ENCODE measurements at regions not wholly inside any gene's neighbourhood (a gene's known extent, or its start where the extent isn't known, plus 50 kb on each side); places are given as distances from the start of the nearest gene placed in this dataset.
"Not testable (repeated sequence)": the region's sequence is repeated elsewhere in the genome, so short reads cannot be mapped to it uniquely, and the experiment has no call there.

- no peak for DNase-seq
These were observed 178.6 kb downstream of the RPS24 start for GRCh38 chr10:78212060-78212785.

- no peak for DNase-seq
These were observed 179.1 kb downstream of the RPS24 start for GRCh38 chr10:78212786-78213175.

GRCh38 chr10:78214955-78215354 lies 181.3 kb downstream of the RPS24 start:
- no peak for DNase-seq

GRCh38 chr10:78215645-78216044 lies 182.0 kb downstream of the RPS24 start:
- DNase-seq = no peak

GRCh38 chr10:78217336-78217735 lies 183.7 kb downstream of the RPS24 start:
- no peak for DNase-seq

- no peak for DNase-seq
These were observed 185.3 kb downstream of the RPS24 start for GRCh38 chr10:78218798-78219490.

- not testable (repeated sequence) for DNase-seq
These were observed 185.9 kb downstream of the RPS24 start for GRCh38 chr10:78219568-78219967.

- no peak for DNase-seq
These were observed 187.1 kb downstream of the RPS24 start for GRCh38 chr10:78220781-78221180.

- DNase-seq = no peak
These were observed 188.6 kb downstream of the RPS24 start for GRCh38 chr10:78222096-78222790.

GRCh38 chr10:78223088-78223487 lies 189.4 kb downstream of the RPS24 start:
- DNase-seq = no peak

GRCh38 chr10:78224602-78225001 lies 190.9 kb downstream of the RPS24 start:
- no peak for DNase-seq

- DNase-seq = no peak
These were observed 191.9 kb downstream of the RPS24 start for GRCh38 chr10:78225594-78225993.

- no peak for DNase-seq
These were observed 195.8 kb downstream of the RPS24 start for GRCh38 chr10:78229489-78229888.

- DNase-seq = no peak
These were observed 196.4 kb downstream of the RPS24 start for GRCh38 chr10:78229950-78230675.

GRCh38 chr10:78231327-78231726 lies 197.7 kb downstream of the RPS24 start:
- no peak for DNase-seq

- no peak for DNase-seq
These were observed 198.3 kb downstream of the RPS24 start for GRCh38 chr10:78231939-78232338.

GRCh38 chr10:78236416-78237015 lies 202.9 kb downstream of the RPS24 start:
- no peak for DNase-seq

GRCh38 chr10:78237951-78238350 lies 204.3 kb downstream of the RPS24 start:
- DNase-seq = not testable (repeated sequence)

- DNase-seq = no peak
These were observed 213.6 kb downstream of the RPS24 start for GRCh38 chr10:78247266-78247665.

GRCh38 chr10:78247821-78248220 lies 214.2 kb downstream of the RPS24 start:
- no peak for DNase-seq

- DNase-seq = no peak
These were observed 215.2 kb downstream of the RPS24 start for GRCh38 chr10:78248651-78249464.

GRCh38 chr10:78249690-78250089 lies 216.0 kb downstream of the RPS24 start:
- no peak for DNase-seq
